Ishikawa (cell line): ENCODE measurements at regions not wholly inside any gene's neighbourhood (a gene's known extent, or its start where the extent isn't known, plus 50 kb on each side); places are given as distances from the start of the nearest gene placed in this dataset.

Experiments
- CEBPB ChIP-seq: IDR thresholded peaks from 2 replicates; pipeline ENCODE4 v1.6.1; 2012
- CREB1 ChIP-seq: IDR thresholded peaks from 2 replicates; pipeline ENCODE4 v1.6.1; 2012; ENCODE audit warnings: low read depth
- EGR1 ChIP-seq: IDR thresholded peaks from 2 replicates; pipeline ENCODE4 v1.6.1; 2012
- EP300 ChIP-seq: IDR thresholded peaks from 2 replicates; pipeline ENCODE4 v1.6.1; 2012; ENCODE audit warnings: borderline replicate concordance
- FOXM1 ChIP-seq: IDR thresholded peaks from 2 replicates; pipeline ENCODE4 v1.6.1; 2012; ENCODE audit warnings: low read depth, borderline replicate concordance
- MAX ChIP-seq: IDR thresholded peaks from 2 replicates; pipeline ENCODE4 v1.6.1; 2012
- NFIC ChIP-seq: IDR thresholded peaks from 2 replicates; pipeline ENCODE4 v1.6.1; 2012
- RAD21 ChIP-seq: IDR thresholded peaks from 2 replicates; pipeline ENCODE4 v1.6.1; 2012; ENCODE audit warnings: low read depth
- REST ChIP-seq: IDR thresholded peaks from 2 replicates; pipeline ENCODE4 v1.6.1; 2012; ENCODE audit warnings: low read depth, mild to moderate bottlenecking
- TAF1 ChIP-seq: IDR thresholded peaks from 2 replicates; pipeline ENCODE4 v1.6.1; 2012; ENCODE audit warnings: low read depth, mild to moderate bottlenecking
- TCF12 ChIP-seq: IDR thresholded peaks from 2 replicates; pipeline ENCODE4 v1.6.1; 2012; ENCODE audit warnings: low read depth
- TEAD4 ChIP-seq: IDR thresholded peaks from 2 replicates; pipeline ENCODE4 v1.6.1; 2012
- USF1 ChIP-seq: IDR thresholded peaks from 2 replicates; pipeline ENCODE4 v1.6.1; 2012
- YY1 ChIP-seq: IDR thresholded peaks from 2 replicates; pipeline ENCODE4 v1.6.1; 2012; ENCODE audit warnings: low read depth
- ZBTB7A ChIP-seq: IDR thresholded peaks from 2 replicates; pipeline ENCODE4 v1.6.1; 2012; ENCODE audit warnings: low read depth

GRCh38 chr7:113282875-113283274 lies 164.5 kb upstream of the SMIM30 start:
- no peak for TF ChIP-seq TEAD4
- no peak for TF ChIP-seq FOXM1
- TF ChIP-seq TCF12 = no peak
- no peak for TF ChIP-seq CEBPB
- TF ChIP-seq RAD21 = no peak
- no peak for TF ChIP-seq EGR1
- TF ChIP-seq MAX = no peak
- no peak for TF ChIP-seq EP300
- no peak for TF ChIP-seq ZBTB7A
- TF ChIP-seq TAF1 = no peak
- TF ChIP-seq NFIC = no peak
- no peak for TF ChIP-seq USF1
- TF ChIP-seq REST = no peak
- TF ChIP-seq CREB1 = no peak
- no peak for TF ChIP-seq YY1

- TF ChIP-seq REST = no peak
- TF ChIP-seq EGR1 = no peak
- TF ChIP-seq RAD21 = no peak
- TF ChIP-seq NFIC = no peak
- TF ChIP-seq CREB1 = no peak
- no peak for TF ChIP-seq CEBPB
- TF ChIP-seq YY1 = no peak
- no peak for TF ChIP-seq TCF12
- no peak for TF ChIP-seq TAF1
- TF ChIP-seq TEAD4 = no peak
- no peak for TF ChIP-seq MAX
- no peak for TF ChIP-seq ZBTB7A
- no peak for TF ChIP-seq FOXM1
- TF ChIP-seq EP300 = no peak
Measured at GRCh38 chr7:113281223-113281622, 162.9 kb upstream of the SMIM30 start.

GRCh38 chr7:113279256-113279655 lies 160.9 kb upstream of the SMIM30 start:
- TF ChIP-seq MAX (no peak), USF1 (no peak), CEBPB (no peak), REST (no peak), TAF1 (no peak), NFIC (no peak), EGR1 (no peak), ZBTB7A (no peak), TCF12 (no peak), FOXM1 (no peak), CREB1 (no peak), TEAD4 (no peak), EP300 (no peak), RAD21 (no peak), YY1 (no peak)

GRCh38 chr7:113270790-113271189 lies 152.4 kb upstream of the SMIM30 start:
- TF ChIP-seq EGR1 (no peak), RAD21 (no peak), USF1 (no peak), YY1 (no peak), ZBTB7A (no peak), TAF1 (no peak), TCF12 (no peak), REST (no peak), CREB1 (no peak)
